Testis (tissue), 2 donors: ENCODE measurements at regions not wholly inside any gene's neighbourhood (a gene's known extent, or its start where the extent isn't known, plus 50 kb on each side); places are given as distances from the start of the nearest gene placed in this dataset.
A peak's percentile ranks its signal among the peaks of the same experiment; 100 is the strongest.

ENCODE experiments used
- DNase-seq: peaks from one replicate; pipeline ENCODE4 v3.0.0-alpha.2; 2019
- H3K27ac ChIP-seq, 2 donors: fragments of 200-600 bp; sonication (generic); one replicate each; pipeline ENCODE4 v1.5.1; 2019
- H3K27me3 ChIP-seq: fragments of 200-600 bp; sonication (generic); one replicate; pipeline ENCODE4 v1.5.1; 2019
- H3K36me3 ChIP-seq: fragments of 200-600 bp; sonication (generic); one replicate; pipeline ENCODE4 v1.5.1; 2017; ENCODE audit warnings: low read depth; ENCODE audit errors: missing control alignments
- H3K4me1 ChIP-seq: fragments of 200-600 bp; sonication (generic); one replicate; pipeline ENCODE4 v1.5.1; 2019
- H3K4me3 ChIP-seq, 2 donors: fragments of 200-600 bp; sonication (generic); one replicate each; pipeline ENCODE4 v1.5.1; 2017 to 2019
- H3K9me3 ChIP-seq: fragments of 200-600 bp; sonication (generic); one replicate; pipeline ENCODE4 v1.5.1; 2017
- POLR2A ChIP-seq: fragments of 450-650 bp; IDR thresholded peaks from one replicate; pipeline ENCODE4 v1.6.1; 2017; ENCODE audit warnings: antibody characterized with exemption, mild to moderate bottlenecking, moderate library complexity
- whole genome bisulfite sequencing, 2 donors: methylation state at CpG; one replicate each; pipeline ENCODE4 v1.1.5; 2018; 5-methylcytosine and 5-hydroxymethylcytosine counted together
- intact Hi-C: fragments of 100-400 bp; cut with DNase I; formaldehyde crosslinking; loops from one replicate; pipeline ENCODE4 v1.15.1; 2023; ENCODE audit warnings: low total_unique reads
- TF ChIP-seq, protein P1 (sequence below), 3 experiments: fragments of 450-650 bp in 2 of 3; fragments of 200-600 bp in 1 of 3; sonication (generic) in 1 of 3; IDR thresholded peaks; one replicate each; pipeline ENCODE4 v1.5.1; 2016 to 2019; ENCODE audit warnings: antibody characterized with exemption in 3 of 3, mild to moderate bottlenecking in 2 of 3, moderate library complexity in 1 of 3

DNA sequence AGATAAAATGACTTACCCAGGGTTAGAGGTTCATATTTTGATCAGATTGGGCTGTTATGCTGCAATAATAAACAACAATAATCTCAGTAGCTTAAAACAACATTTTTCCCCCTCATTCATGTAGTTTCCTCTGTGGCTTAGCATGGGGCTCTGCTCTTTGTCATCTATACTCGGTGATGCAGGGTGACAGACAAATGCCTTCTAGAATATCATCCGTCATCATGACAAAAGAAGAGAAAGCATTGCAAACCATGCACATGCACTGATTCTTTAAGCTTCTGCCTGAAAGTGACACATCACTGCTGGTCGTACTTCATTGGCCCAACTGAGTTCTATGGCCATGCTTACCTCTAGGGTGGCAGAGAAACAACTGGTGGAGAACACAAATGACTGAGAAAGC, 58.8 kb upstream of the MAMDC2 start:
- Histone ChIP-seq H3K36me3 (no peaks in the 10 kb centered on the region), H3K4me3 (no peak overlapping the region), H3K4me1 (peaks cover 5% of the 10 kb centered on the region), H3K27ac (no peak overlapping the region), H3K27me3 (no peaks in the 10 kb centered on the region), H3K9me3 (no peaks in the 10 kb centered on the region)
- TF ChIP-seq POLR2A: no peak
- TF ChIP-seq, protein P1, sequence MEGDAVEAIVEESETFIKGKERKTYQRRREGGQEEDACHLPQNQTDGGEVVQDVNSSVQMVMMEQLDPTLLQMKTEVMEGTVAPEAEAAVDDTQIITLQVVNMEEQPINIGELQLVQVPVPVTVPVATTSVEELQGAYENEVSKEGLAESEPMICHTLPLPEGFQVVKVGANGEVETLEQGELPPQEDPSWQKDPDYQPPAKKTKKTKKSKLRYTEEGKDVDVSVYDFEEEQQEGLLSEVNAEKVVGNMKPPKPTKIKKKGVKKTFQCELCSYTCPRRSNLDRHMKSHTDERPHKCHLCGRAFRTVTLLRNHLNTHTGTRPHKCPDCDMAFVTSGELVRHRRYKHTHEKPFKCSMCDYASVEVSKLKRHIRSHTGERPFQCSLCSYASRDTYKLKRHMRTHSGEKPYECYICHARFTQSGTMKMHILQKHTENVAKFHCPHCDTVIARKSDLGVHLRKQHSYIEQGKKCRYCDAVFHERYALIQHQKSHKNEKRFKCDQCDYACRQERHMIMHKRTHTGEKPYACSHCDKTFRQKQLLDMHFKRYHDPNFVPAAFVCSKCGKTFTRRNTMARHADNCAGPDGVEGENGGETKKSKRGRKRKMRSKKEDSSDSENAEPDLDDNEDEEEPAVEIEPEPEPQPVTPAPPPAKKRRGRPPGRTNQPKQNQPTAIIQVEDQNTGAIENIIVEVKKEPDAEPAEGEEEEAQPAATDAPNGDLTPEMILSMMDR (IDR thresholded peaks at IDR 0.05): no peak
- WGBS, 2 donors: 91 to 95% methylated on average over 3 of the region's 3 CpGs
- intact Hi-C loops: no loop called here
- no peak for DNase-seq

DNA sequence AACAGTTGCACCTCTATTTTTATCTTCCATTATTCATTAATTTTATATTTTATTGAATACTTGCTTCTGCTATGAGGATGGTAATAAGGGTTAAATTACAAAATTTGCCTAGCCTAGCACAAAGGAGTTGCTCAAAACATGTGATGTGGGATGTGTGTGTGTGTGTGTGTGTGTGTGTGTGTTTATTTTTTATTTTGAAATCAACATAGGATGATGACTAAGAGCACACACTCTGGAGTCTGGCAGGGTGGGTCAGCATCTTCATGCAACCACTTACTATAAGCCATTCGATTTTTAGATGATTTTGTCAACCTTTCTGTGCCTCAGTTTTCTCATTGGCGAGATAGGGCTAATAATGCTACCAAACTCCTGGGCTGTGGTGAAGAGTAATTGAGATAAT, 57.7 kb upstream of the MAMDC2 start:
- TF ChIP-seq, protein P1 (IDR thresholded peaks at IDR 0.05): no peak
- no peak for TF ChIP-seq POLR2A
- WGBS, 2 donors: 81 to 94% methylated on average over 2 of the region's 2 CpGs
- no peaks in the 10 kb centered on the region for H3K36me3 ChIP-seq
- H3K9me3 ChIP-seq: no peaks in the 10 kb centered on the region
- H3K4me3 ChIP-seq: no peak overlapping the region
- H3K27ac ChIP-seq: no peak overlapping the region
- no peaks in the 10 kb centered on the region for H3K4me1 ChIP-seq
- H3K27me3 ChIP-seq: no peaks in the 10 kb centered on the region
- intact Hi-C loops: no loop called here
- DNase-seq: no peak

DNA sequence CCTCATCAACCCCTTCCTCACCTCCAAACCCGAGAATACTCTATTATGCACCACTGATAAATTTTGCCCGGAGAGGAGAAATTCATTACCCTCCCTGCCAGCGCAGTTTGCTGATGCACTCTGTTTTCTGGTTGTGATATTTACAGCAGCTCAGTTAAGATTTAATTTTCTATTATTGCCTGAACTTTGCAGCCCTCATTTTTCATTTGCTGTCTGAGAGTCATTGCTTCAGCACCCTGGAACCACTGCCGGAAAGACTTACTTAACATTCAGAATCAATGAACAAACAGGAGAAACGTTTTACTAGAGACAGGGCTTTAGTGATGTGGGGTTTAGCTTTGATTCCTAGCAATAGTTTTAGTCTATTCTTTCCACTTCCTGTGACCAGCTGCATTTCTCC, 56.7 kb upstream of the MAMDC2 start:
- WGBS, 2 donors: 59 to 64% methylated on average over 5 of the region's 5 CpGs
- TF ChIP-seq POLR2A: no peak
- H3K36me3 ChIP-seq: no peaks in the 10 kb centered on the region
- DNase-seq: no peak
- H3K27ac ChIP-seq: no peak overlapping the region
- H3K9me3 ChIP-seq: no peaks in the 10 kb centered on the region
- H3K4me3 ChIP-seq: no peak overlapping the region
- H3K27me3 ChIP-seq: no peaks in the 10 kb centered on the region
- no peaks in the 10 kb centered on the region for H3K4me1 ChIP-seq
- intact Hi-C loops: no loop called here

DNA sequence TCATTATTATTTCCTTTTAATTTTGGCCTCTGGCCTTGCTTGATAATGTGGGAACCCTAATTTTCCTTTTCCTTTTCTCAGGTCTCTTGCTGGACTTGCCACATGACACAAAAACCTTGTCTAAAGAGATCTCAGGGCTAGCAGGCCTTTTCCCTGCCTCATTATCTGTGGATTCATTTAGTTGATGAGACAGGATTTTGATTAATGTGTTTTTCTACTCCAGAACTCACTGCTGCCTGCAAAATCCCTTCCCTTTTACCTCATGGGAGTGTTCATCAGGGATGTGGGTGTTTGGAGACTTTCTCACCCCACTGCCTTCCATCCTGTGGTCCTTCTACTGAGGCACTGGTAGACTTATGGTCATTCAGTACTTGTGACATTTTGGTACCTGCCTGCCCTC, 56.2 kb upstream of the MAMDC2 start:
- Histone ChIP-seq H3K27ac (no peak overlapping the region), H3K4me3 (no peak overlapping the region), H3K36me3 (no peaks in the 10 kb centered on the region), H3K27me3 (no peaks in the 10 kb centered on the region), H3K9me3 (no peaks in the 10 kb centered on the region), H3K4me1 (no peaks in the 10 kb centered on the region)
- no peak for DNase-seq
- intact Hi-C loops: no loop called here
- no peak for TF ChIP-seq POLR2A
- TF ChIP-seq, protein P1 (IDR thresholded peaks at IDR 0.05): no peak

DNA sequence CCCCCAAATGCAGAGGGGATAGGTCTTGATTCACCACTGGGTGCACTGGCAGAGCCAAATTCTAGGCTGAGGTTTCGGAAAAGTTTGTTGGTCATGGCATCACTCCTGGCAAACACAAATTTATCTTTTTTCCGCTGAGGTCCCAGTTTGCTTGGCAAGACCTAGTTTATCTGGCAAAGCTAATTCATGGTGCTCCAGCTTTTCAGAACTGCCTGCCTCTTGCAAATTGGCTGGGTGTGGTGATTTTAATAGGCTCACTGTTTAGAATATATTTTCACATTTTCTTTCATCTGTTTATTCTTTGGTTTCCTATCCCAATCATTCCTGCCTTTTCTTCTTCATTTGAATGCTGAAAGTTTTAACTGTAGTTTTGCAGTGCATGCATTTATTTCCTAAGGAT, 50.5 kb upstream of the MAMDC2 start:
- H3K27me3 ChIP-seq: no peaks in the 10 kb centered on the region
- no peaks in the 10 kb centered on the region for H3K9me3 ChIP-seq
- peaks cover 20% of the 10 kb centered on the region for H3K4me1 ChIP-seq
- H3K36me3 ChIP-seq: no peaks in the 10 kb centered on the region
- no peak overlapping the region for H3K4me3 ChIP-seq
- intact Hi-C loops: no loop called here
- DNase-seq: no peak
- TF ChIP-seq POLR2A: no peak
- TF ChIP-seq, protein P1 (IDR thresholded peaks at IDR 0.05): no peak
- H3K27ac ChIP-seq: peak overlapping the region in 1 of 2 donors; percentile 39
- WGBS, 2 donors: 35 to 57% methylated on average over 2 of the region's 2 CpGs
